ENCODE measurements at regions not wholly inside any gene's neighbourhood (a gene's known extent, or its start where the extent isn't known, plus 50 kb on each side); places are given as distances from the start of the nearest gene placed in this dataset.

DNA sequence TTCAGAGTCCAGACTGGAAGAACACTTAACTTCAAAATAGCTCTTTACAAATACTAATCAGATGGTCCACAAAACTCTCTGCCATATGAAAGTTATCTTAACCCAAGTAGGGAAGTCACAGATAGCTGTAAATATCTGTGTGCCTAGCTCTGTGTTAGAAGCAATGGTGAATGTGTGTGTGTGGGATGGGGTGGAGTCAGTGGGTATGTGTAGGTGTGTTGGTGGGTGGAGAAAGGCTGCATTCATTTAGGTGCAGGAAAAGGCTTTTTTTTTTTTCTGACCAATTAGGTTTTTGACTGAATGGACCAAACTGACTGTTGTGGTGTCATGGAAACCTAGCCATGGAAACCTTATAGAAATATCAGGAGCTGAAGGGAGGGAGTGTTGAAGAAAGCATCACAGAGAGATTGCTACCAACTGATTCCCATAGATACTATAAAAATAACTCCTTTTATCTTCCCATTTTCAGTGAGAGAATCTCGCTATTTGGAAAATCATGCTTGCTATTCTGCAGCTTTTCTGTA lies 156.2 kb upstream of the NR3C1 start:
- Histone ChIP-seq H3K4me3 (ENCODE audit: insufficient read depth, low read depth, low read length) (no peak overlapping the region), H3K27me3 (ENCODE audit: control insufficient read depth, insufficient read depth, low read length) (no peaks in the 10 kb centered on the region), H3K36me3 (replicated peaks; ENCODE audit: control insufficient read depth, insufficient read depth, low read length) (no peaks in the 10 kb centered on the region)
- no peak for DNase-seq

DNA sequence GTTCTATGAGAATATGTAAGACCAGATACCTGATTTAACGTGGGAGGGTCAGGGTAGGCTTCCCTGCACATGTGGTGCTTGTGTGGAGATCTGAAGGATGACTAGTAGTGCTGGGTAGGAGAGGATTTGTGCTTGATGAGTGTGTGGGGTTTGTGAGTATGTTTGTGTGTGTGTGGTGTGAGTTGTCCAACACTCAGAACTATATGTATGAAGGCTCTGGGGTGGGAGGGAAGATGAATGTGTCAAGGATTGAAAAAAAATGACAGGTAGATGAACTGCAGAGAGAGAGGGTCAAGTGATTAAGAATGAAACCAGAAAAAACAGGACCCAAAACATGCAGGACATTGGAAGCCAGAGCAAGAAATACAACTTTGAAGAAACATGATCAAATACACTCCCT lies 154.6 kb upstream of the NR3C1 start:
- no peaks in the 10 kb centered on the region for H3K36me3 ChIP-seq (replicated peaks; ENCODE audit: control insufficient read depth, insufficient read depth, low read length)
- no peak for DNase-seq
- no peak overlapping the region for H3K4me3 ChIP-seq (ENCODE audit: insufficient read depth, low read depth, low read length)
- H3K27me3 ChIP-seq (ENCODE audit: control insufficient read depth, insufficient read depth, low read length): no peaks in the 10 kb centered on the region

DNA sequence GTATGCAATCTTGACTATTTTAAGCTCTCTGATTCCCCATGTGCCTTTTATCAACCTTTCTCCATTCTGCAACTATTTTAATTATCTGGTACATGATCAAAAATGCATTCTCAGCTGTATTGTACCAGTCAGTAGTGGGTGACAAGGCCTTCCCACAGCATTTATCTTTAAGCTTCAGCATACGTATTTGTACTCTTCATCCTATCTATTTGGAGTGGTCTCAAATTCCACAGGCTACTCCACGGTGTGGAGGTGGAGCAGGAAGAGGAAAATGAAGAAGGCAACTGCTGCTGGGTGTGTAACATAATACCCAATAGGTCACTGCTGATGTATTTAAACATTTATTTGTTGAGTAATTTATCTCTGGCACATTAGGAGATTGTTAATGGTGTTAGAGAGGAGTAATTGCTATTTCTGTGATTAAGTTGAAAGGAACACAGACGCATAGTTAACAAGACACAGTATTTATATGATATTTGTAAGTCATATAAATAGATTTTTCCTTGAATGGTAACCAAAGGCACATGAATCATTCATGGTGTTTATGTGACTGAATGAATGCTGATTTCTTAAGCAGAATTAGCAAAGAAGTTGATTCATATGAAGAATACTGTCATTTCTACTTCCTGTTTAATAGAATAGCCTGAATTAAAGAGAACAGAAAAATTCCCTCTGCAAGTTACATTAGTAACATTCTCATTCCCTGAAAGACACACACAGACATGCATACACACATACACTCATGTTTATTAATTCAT lies 153.8 kb upstream of the NR3C1 start:
- H3K4me3 ChIP-seq (ENCODE audit: insufficient read depth, low read depth, low read length): no peak overlapping the region
- no peak for DNase-seq
- H3K27me3 ChIP-seq (ENCODE audit: control insufficient read depth, insufficient read depth, low read length): no peaks in the 10 kb centered on the region
- no peaks in the 10 kb centered on the region for H3K36me3 ChIP-seq (replicated peaks; ENCODE audit: control insufficient read depth, insufficient read depth, low read length)

DNA sequence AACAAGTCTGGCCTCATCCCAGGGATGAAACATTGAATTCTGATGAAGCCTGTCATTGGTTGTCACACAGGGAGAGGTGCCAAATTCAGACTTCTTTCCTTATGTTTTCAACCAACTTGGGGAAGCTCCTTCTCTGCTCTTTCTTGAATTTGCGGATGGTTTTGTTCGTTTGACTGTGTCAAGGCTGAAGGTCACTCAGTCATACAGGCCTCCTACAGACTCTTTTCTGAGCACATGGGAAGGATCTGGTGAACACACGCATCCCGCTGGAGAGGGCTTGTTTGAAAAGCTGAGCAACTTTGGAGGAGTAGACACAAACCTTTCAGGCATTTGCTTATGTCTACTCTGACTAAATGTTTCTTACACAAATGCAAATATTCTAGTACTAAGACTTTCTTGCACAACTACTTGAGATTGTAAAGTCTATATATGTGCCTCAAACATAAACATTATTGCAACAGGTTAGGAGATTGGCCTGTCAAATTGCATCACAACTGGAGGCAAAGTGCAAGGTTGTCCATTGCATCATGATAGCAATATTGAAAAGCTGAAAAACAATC lies 151.5 kb upstream of the NR3C1 start:
- Histone ChIP-seq H3K36me3 (replicated peaks; ENCODE audit: control insufficient read depth, insufficient read depth, low read length) (no peaks in the 10 kb centered on the region), H3K4me3 (ENCODE audit: insufficient read depth, low read depth, low read length) (no peak overlapping the region)
- DNase-seq: no peak

DNA sequence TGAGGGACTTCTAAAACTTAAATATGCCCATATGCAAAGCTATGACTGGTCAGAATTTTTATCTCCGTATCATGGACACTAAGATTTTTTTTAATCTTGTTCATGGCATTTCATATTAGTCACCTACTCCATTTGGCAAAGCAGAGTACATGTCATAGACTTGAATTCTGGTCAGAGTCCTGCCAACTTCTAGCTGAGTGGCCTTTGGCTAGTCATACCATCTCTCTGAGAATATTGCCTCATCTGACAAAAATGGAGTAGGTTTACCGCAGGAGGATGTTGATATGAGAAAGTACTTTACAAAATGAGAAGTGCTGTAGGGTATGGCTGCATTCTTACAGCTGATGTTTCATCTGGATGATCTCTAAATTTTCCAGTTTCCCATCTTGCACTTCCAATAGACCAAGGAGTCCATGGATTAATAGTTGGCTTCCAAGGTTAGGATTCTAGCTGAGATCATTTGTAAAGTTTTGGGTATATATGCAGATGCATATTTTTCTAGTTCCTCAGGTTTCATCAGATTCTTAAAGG lies 150.8 kb upstream of the NR3C1 start:
- DNase-seq: no peak
- no peaks in the 10 kb centered on the region for H3K36me3 ChIP-seq (replicated peaks; ENCODE audit: control insufficient read depth, insufficient read depth, low read length)
- H3K27me3 ChIP-seq (ENCODE audit: control insufficient read depth, insufficient read depth, low read length): no peaks in the 10 kb centered on the region
- no peak overlapping the region for H3K4me3 ChIP-seq (ENCODE audit: insufficient read depth, low read depth, low read length)

More for the DNA sequence above, 151.5 kb upstream of the NR3C1 start:
- H3K27me3 ChIP-seq (ENCODE audit: control insufficient read depth, insufficient read depth, low read length): no peaks in the 10 kb centered on the region

DNA sequence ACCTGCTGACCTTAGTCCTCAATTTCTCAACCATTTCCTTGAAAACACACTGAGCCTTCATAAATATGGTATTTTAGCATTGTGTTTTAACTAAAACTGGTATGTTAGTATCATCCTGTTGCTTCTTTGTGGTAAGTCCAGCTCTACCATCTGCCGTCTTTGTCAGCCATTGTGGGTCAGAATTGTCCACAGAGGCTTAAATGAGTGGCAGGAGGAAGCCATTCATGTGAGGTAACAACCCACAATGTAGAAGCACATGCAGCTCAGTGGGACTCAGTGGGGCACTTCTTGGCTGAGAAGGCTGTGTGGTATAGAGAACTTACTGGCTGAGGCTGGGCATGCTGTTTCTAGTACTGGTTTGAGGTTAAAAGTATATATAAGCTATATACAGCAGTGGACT lies 149.2 kb upstream of the NR3C1 start:
- Histone ChIP-seq H3K4me3 (ENCODE audit: insufficient read depth, low read depth, low read length) (no peak overlapping the region), H3K36me3 (replicated peaks; ENCODE audit: control insufficient read depth, insufficient read depth, low read length) (no peaks in the 10 kb centered on the region), H3K27me3 (ENCODE audit: control insufficient read depth, insufficient read depth, low read length) (no peaks in the 10 kb centered on the region)
- no peak for DNase-seq

DNA sequence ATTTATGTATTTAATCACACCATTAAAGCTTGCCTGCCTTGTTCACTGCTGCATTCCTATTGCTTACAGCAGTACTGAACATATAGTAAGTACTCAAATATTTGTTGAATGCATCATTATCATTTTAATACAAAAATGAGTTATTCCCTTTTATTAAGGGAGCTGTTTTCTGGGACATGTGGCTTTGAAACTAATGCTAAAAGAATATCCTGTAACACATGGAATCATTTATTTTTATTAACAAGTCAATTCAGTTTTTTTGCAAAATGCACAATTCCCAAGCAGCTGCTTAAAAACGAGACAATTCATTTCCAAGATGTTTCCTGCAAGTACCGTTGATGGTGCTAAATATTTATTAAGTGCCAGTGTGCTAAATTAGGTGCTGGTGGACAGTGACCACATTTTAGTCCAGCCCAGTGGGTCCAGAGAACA lies 148.3 kb upstream of the NR3C1 start:
- Histone ChIP-seq H3K27me3 (ENCODE audit: control insufficient read depth, insufficient read depth, low read length) (no peaks in the 10 kb centered on the region), H3K4me3 (ENCODE audit: insufficient read depth, low read depth, low read length) (no peak overlapping the region), H3K36me3 (replicated peaks; ENCODE audit: control insufficient read depth, insufficient read depth, low read length) (no peaks in the 10 kb centered on the region)
- no peak for DNase-seq

DNA sequence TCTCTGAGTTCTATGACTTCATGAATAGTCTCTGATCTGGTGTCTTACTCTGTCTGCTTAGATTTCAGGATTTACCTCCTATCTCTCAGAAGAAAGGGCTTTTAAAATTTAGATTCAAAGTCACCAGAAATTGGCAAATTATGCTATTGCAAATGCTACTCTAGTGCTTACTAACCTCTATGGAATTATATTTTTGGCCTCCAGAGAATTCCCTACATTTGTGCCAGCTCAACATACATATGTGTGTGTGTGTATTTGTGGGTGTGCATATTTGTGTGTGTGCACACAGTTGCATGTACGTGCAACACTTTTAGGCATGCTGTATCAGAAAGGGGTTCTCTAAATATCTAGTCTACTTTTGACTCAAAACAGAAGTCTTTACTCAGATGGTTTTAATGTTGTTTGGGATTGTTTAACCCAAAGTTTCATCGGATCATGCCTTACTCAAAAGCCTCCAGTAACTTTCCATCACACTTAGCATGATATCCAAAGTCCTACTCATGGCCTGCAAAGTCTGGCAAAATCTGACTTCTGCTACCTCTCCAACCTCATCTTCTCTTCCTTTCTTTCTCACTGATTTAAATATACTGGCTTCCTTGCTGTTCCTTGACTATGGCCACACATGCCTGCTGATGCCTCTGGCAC lies 147.6 kb upstream of the NR3C1 start:
- Histone ChIP-seq H3K4me3 (ENCODE audit: insufficient read depth, low read depth, low read length) (no peak overlapping the region), H3K27me3 (ENCODE audit: control insufficient read depth, insufficient read depth, low read length) (no peaks in the 10 kb centered on the region), H3K36me3 (replicated peaks; ENCODE audit: control insufficient read depth, insufficient read depth, low read length) (no peaks in the 10 kb centered on the region)
- DNase-seq: no peak

DNA sequence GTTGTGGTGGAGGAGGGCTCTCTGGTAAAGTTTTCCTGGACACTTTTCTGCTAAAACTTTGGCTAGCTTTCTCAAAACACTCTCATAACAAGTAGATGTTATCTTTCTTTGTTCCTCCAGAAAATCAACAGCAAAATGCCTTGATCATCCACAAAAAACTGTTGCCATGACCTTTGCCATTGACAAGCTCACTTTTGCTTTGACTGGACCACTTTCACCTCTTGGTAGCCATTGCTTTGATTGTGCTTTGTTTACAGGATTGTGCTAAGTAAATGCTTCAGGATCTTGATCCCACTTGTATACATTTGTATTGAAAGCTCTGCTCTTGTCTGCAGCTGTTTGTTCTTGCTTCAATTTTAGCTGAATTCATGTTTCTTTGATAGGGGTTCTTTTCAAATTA lies 143.9 kb upstream of the NR3C1 start:
- Histone ChIP-seq H3K4me3 (ENCODE audit: insufficient read depth, low read depth, low read length) (no peak overlapping the region), H3K36me3 (replicated peaks; ENCODE audit: control insufficient read depth, insufficient read depth, low read length) (no peaks in the 10 kb centered on the region), H3K27me3 (ENCODE audit: control insufficient read depth, insufficient read depth, low read length) (no peaks in the 10 kb centered on the region)
- DNase-seq: no peak

DNA sequence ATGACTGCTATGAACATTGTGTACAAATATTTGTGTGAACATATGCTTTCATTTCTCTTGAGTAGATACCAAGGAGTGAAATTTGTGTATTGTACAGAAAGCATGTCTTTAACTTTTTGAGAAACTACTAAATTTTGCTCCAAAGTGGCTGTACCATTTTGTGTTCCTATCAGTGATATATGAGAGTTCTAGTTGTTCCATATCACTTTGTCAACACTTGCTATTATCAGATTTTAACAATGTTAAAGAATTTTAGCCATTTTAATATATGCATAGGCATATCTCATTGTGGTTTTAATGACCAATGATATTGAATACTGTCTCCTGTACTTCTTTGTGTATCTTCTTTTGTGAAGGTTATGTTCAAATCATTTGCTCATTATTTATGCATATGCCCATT lies 142.9 kb upstream of the NR3C1 start:
- no peak overlapping the region for H3K4me3 ChIP-seq (ENCODE audit: insufficient read depth, low read depth, low read length)
- H3K36me3 ChIP-seq (replicated peaks; ENCODE audit: control insufficient read depth, insufficient read depth, low read length): no peaks in the 10 kb centered on the region
- no peak for DNase-seq
- H3K27me3 ChIP-seq (ENCODE audit: control insufficient read depth, insufficient read depth, low read length): no peaks in the 10 kb centered on the region

DNA sequence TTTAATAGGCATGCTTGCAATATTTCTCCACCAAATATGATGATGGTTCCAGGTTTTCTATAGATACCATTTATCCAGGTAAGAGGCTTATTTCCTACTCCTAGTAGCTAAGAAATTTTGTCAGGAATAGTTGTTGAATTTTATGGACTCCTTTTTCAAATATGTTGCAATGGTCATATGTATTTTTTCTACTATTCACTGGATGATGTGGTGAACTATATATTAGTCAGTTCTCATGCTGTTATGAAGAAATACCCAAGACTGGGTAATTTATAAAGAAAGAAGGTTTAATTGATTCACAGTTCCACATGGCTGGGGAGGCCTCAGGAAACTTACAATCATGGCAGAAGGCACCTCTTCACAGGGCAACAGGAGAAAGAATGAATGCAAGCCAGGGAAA lies 141.1 kb upstream of the NR3C1 start:
- Histone ChIP-seq H3K4me3 (ENCODE audit: insufficient read depth, low read depth, low read length) (no peak overlapping the region), H3K27me3 (ENCODE audit: control insufficient read depth, insufficient read depth, low read length) (no peaks in the 10 kb centered on the region), H3K36me3 (replicated peaks; ENCODE audit: control insufficient read depth, insufficient read depth, low read length) (no peaks in the 10 kb centered on the region)
- no peak for DNase-seq

DNA sequence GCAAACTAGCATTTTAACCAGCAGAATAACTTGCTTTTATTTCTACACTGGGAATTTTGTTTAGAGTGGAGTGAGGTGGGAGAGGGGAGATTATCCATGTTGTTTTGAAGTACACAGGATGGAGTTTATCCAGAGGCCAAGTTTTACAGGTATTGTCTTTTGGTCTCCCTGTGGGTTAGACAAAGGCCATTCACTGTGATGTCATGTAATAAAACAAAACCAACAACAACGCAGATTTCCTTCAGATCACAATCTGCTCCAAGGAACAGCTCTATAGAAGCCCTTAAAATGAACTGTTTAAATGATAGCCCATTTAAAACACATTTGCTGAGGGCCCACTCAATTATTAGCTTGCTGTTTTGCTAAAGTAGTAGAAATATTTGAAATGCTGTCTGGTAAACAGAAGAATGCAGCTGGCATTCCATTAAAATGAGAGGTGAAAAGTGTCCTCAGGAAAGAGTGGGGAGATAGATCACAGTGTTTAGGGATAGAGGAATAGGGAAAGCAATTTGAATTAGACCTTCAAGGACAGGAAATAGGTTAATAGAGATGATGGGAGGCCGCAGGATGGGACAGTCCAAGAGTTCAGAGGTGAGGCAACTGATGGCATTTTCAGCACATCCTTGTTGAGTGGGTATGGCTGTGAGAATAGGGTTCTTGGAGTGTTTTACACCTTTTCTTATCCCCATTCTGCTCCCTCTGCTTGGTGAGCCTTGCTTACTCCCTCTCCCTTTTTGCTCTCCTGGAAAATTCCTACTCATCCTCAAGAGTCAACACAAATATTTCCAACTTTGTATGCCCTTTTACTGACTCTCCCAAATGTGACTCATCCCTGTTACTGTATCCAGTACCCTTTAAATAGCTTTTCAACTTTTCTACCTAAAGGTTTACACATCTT lies 140.1 kb upstream of the NR3C1 start:
- Histone ChIP-seq H3K27me3 (ENCODE audit: control insufficient read depth, insufficient read depth, low read length) (no peaks in the 10 kb centered on the region), H3K4me3 (ENCODE audit: insufficient read depth, low read depth, low read length) (no peak overlapping the region), H3K36me3 (replicated peaks; ENCODE audit: control insufficient read depth, insufficient read depth, low read length) (no peaks in the 10 kb centered on the region)
- no peak for DNase-seq

DNA sequence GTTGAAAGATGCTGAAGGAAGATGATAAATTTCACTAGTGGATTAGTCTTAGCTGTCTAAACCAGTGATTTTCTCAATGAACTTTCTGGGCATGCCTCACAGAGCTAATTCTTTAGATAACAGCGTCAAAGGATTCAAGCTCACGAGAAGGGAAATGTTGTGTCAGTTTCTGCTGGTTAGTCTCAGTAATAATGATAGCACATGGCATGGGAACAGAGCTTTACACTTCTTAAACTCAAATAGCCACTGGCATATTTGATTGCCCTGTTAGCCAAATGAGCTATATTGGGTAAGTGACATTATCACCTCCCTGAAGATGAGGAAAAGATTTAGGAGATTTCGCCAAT lies 139.3 kb upstream of the NR3C1 start:
- no peaks in the 10 kb centered on the region for H3K27me3 ChIP-seq (ENCODE audit: control insufficient read depth, insufficient read depth, low read length)
- no peak overlapping the region for H3K4me3 ChIP-seq (ENCODE audit: insufficient read depth, low read depth, low read length)
- no peaks in the 10 kb centered on the region for H3K36me3 ChIP-seq (replicated peaks; ENCODE audit: control insufficient read depth, insufficient read depth, low read length)
- no peak for DNase-seq

Data from H7 (cell line).